GM13976 (cell line): ENCODE measurements at regions not wholly inside any gene's neighbourhood (a gene's known extent, or its start where the extent isn't known, plus 50 kb on each side); places are given as distances from the start of the nearest gene placed in this dataset.

ENCODE experiments used
- DNase-seq: peaks from one replicate; pipeline ENCODE4 v3.0.0; 2012; ENCODE audit warnings: low spot score
- in situ Hi-C: fragments of 300-500 bp; cut with MboI; formaldehyde crosslinking; loops from one replicate; pipeline ENCODE4 v1.12.0; 2022; ENCODE audit warnings: low sequenced_read_pairs, mixed read lengths, inconsistent platforms; ENCODE audit not compliant: unreplicated experiment
- TF ChIP-seq, protein P1 (sequence below): IDR thresholded peaks from 2 replicates; pipeline ENCODE4 v1.5.1; 2012; ENCODE audit warnings: borderline replicate concordance, mild to moderate bottlenecking; ENCODE audit not compliant: insufficient read depth; ENCODE audit errors: extremely low read depth, missing control alignments, control extremely low read depth

GRCh38 chr17:73924114-73924908 is 279.2 kb upstream of the RPL38 start:
- in situ Hi-C loops: no loop called here
- TF ChIP-seq, protein P1, sequence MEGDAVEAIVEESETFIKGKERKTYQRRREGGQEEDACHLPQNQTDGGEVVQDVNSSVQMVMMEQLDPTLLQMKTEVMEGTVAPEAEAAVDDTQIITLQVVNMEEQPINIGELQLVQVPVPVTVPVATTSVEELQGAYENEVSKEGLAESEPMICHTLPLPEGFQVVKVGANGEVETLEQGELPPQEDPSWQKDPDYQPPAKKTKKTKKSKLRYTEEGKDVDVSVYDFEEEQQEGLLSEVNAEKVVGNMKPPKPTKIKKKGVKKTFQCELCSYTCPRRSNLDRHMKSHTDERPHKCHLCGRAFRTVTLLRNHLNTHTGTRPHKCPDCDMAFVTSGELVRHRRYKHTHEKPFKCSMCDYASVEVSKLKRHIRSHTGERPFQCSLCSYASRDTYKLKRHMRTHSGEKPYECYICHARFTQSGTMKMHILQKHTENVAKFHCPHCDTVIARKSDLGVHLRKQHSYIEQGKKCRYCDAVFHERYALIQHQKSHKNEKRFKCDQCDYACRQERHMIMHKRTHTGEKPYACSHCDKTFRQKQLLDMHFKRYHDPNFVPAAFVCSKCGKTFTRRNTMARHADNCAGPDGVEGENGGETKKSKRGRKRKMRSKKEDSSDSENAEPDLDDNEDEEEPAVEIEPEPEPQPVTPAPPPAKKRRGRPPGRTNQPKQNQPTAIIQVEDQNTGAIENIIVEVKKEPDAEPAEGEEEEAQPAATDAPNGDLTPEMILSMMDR: no peak
- DNase-seq: no peak

DNA sequence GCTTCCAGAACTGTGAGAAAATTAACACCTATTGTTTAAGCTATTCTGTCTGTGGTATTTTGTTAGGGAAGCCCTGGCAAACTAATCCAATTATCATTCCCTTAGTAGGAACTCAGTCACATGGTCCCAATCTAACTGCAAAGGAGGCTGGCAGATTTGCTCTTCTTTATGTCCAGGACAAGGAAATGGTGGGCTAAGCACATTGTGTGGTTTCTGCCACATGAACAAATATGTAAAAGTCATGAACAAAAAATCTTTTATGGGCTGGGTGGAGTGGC is 278.6 kb upstream of the RPL38 start:
- TF ChIP-seq, protein P1: no peak
- DNase-seq: no peak
- in situ Hi-C loops: no loop called here

DNA sequence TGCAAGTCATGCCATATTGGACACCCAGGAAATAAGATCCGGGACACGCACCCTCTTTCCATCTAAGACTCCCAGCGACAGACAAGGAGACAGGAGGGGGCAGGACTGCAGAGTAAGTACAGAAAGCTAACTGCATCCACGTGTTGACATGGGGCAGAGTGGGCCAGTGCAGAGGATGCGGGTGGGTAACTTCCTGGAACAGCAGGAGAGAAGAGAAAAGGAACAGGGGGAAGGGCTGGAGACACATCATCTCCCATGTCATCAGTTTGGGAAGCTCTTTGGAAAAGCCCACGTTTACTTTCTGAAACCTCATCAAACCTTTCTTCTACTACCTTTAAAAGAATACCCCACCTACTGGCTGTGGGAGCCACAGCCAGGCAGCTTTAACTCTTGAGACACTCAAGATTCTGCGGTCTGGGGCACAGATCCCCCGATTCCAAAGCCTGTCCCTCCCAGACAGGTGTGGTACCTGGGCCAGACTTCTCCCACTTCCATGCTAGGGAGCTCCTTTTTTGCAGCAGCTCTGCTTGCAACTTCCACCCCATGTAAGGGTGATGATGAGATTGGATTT is 273.5 kb upstream of the RPL38 start:
- TF ChIP-seq, protein P1: no peak
- no peak for DNase-seq
- in situ Hi-C loops: no loop called here

- in situ Hi-C loops: no loop called here
- no peak for DNase-seq
- TF ChIP-seq, protein P1: no peak
Measured at GRCh38 chr17:73932216-73932749, 271.2 kb upstream of the RPL38 start.

DNA sequence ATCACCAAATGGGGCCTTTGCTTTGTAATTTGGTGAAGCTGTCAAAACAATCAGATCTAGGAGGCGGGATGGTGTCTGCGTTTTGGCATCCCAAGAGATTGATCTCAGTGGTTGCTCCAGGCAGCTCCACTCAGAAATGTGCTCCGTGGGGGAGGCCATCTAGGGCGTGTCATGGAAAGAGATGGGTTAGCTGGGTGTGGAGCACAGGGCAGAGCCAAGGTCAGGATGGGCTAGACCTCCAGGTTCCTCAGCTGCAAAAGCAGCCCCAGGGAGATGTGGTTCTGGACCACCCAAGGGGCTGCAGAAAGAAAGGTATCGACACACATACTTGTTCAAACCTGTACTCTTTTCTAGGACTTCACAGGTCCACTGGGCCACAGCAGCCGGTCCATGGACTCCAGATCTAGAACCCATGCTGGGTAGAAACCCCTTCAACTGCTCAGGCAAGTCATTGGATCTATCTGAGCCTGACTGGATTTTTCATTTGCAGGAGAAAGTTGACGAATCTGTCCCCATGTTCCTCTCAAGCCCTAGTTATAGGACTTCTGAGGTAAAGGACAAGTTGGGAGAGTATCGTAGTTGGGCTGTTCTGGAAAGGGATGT is 270.2 kb upstream of the RPL38 start:
- DNase-seq: no peak
- TF ChIP-seq, protein P1: no peak
- in situ Hi-C loops: no loop called here

- TF ChIP-seq, protein P1: no peak
- in situ Hi-C loops: no loop called here
- DNase-seq: no peak
Measured at GRCh38 chr17:73933871-73934270, 269.6 kb upstream of the RPL38 start.
